GM12878 (cell line): ENCODE measurements at regions not wholly inside any gene's neighbourhood (a gene's known extent, or its start where the extent isn't known, plus 50 kb on each side); places are given as distances from the start of the nearest gene placed in this dataset.

Experiments used
- ATAC-seq: fragments of 200-7000 bp; cut with Tn5 transposase; 3 replicates; pipeline ENCODE4 v1.9.1; 2020; ENCODE audit warnings: mild to moderate bottlenecking, moderate library complexity
- BruUV-seq: library from RNA; stranded (reverse); fragments of 400-500 nt; replicated peaks from 2 replicates; lab custom pipeline; 2021; lab: Mats Ljungman, UMichigan
- CTCF ChIA-PET: fragments of 300-600 bp; sonication (Branson Sonifier 250); formaldehyde crosslinking; extraction: SDS; loops from one replicate; lab custom pipeline; 2021; ENCODE audit warnings: inconsistent platforms; lab: Yijun Ruan, JAX
- POLR2A ChIA-PET: fragments of 350-600 bp; formaldehyde crosslinking; extraction: SDS; loops from one replicate; lab custom pipeline; 2021; ENCODE audit warnings: inconsistent platforms; lab: Charles Lee
- RAD21 ChIA-PET: fragments of 300-600 bp; sonication (Branson Sonifier 250); formaldehyde crosslinking; loops from one replicate; lab custom pipeline; 2023; ENCODE audit warnings: antibody characterized with exemption; ENCODE audit not compliant: unreplicated experiment; lab: Charles Lee
- SMC1A ChIA-PET: fragments of 300-600 bp; sonication (Branson Sonifier 250); formaldehyde crosslinking; loops from one replicate; lab custom pipeline; 2023; ENCODE audit not compliant: unreplicated experiment, uncharacterized antibody; lab: Charles Lee
- DNase-seq: peaks from one replicate; pipeline ENCODE4 v3.0.0-alpha.2; 2011; ENCODE audit warnings: low read depth, low spot score
- FAIRE-seq: peaks from 3 replicates; lab custom pipeline; 2011; peaks lifted over from hg19 to GRCh38; lab: Jason Lieb, UNC
- H2AFZ ChIP-seq: 2 replicates; pipeline ENCODE4 v1.6.0; 2011; ENCODE audit warnings: low read depth, low read length, control low read depth; ENCODE audit not compliant: control insufficient read depth
- H3K27ac ChIP-seq: 2 replicates; pipeline ENCODE4 v1.5.1; 2011; ENCODE audit warnings: control low read depth; ENCODE audit not compliant: control insufficient read depth, insufficient read depth
- H3K27me3 ChIP-seq, 2 experiments: replicated peaks in 1 of 2; 2 replicates each; pipeline versions ENCODE4 v1.6.0 to v1.6.1; 2011; ENCODE audit warnings: low read length in 1 of 2; ENCODE audit not compliant: control insufficient read depth in 2 of 2, insufficient read depth in 2 of 2
- H3K36me3 ChIP-seq, 2 experiments: 2 replicates each; pipeline ENCODE4 v1.5.1; 2011; ENCODE audit warnings: low read length in 1 of 2; ENCODE audit not compliant: control insufficient read depth in 2 of 2, insufficient read depth in 2 of 2
- H3K4me1 ChIP-seq: 2 replicates; pipeline ENCODE4 v1.6.1; 2011; ENCODE audit warnings: mild to moderate bottlenecking, low read length, moderate library complexity, mixed read lengths; ENCODE audit not compliant: control insufficient read depth, insufficient read depth
- H3K4me2 ChIP-seq: 2 replicates; pipeline ENCODE4 v1.6.0; 2011; ENCODE audit warnings: control low read depth; ENCODE audit not compliant: control insufficient read depth, insufficient read depth
- H3K4me3 ChIP-seq: fragments of 200-600 bp; sonication (generic); 2 replicates; pipeline ENCODE4 v1.5.1; 2016
- H3K79me2 ChIP-seq: 2 replicates; pipeline ENCODE4 v1.6.0; 2011; ENCODE audit warnings: low read length; ENCODE audit not compliant: control insufficient read depth, insufficient read depth
- H3K9ac ChIP-seq: 2 replicates; pipeline ENCODE4 v1.8.0; 2011; ENCODE audit warnings: low read length, control low read depth, mixed read lengths; ENCODE audit not compliant: control insufficient read depth, insufficient read depth
- H3K9me3 ChIP-seq: replicated peaks from 3 replicates; pipeline ENCODE4 v1.5.1; 2011; ENCODE audit warnings: mild to moderate bottlenecking, low read length; ENCODE audit not compliant: control insufficient read depth, insufficient read depth
- H4K20me1 ChIP-seq: 2 replicates; pipeline ENCODE4 v1.6.0; 2011; ENCODE audit not compliant: control insufficient read depth, insufficient read depth
- BRCA1 ChIP-seq: IDR thresholded peaks from 2 replicates; pipeline ENCODE4 v1.6.1; 2011; ENCODE audit warnings: low read depth, low read length, improper control_type of control experiment
- CBX5 ChIP-seq: sonication (generic); IDR thresholded peaks from 2 replicates; pipeline ENCODE4 v1.6.1; 2016; ENCODE audit warnings: low read depth, moderate library complexity, mild to moderate bottlenecking, inconsistent platforms
- CHD2 ChIP-seq: IDR thresholded peaks from 2 replicates; pipeline ENCODE4 v1.6.1; 2011; ENCODE audit warnings: low read depth, low read length, improper control_type of control experiment, borderline replicate concordance
- DPF2 ChIP-seq: fragments of 450-650 bp; IDR thresholded peaks from 2 replicates; pipeline ENCODE4 v1.6.1; 2017; ENCODE audit warnings: mild to moderate bottlenecking
- KDM1A ChIP-seq: fragments of 200-600 bp; sonication (generic); IDR thresholded peaks from 2 replicates; pipeline ENCODE4 v1.6.1; 2016; ENCODE audit warnings: borderline replicate concordance
- MEF2B ChIP-seq: fragments of 450-650 bp; IDR thresholded peaks from 2 replicates; pipeline ENCODE4 v1.6.1; 2018; ENCODE audit warnings: mild to moderate bottlenecking, moderate library complexity; ENCODE audit not compliant: partially characterized antibody, poor library complexity, severe bottlenecking
- PAX5 ChIP-seq: IDR thresholded peaks from 2 replicates; pipeline ENCODE4 v1.6.1; 2011; ENCODE audit warnings: low read depth, low read length, borderline replicate concordance
- PKNOX1 ChIP-seq: fragments of 450-650 bp; IDR thresholded peaks from 2 replicates; pipeline ENCODE4 v1.6.1; 2016; ENCODE audit warnings: mild to moderate bottlenecking
- RBBP5 ChIP-seq: fragments of 200-600 bp; sonication (generic); conservative IDR thresholded peaks from 2 replicates; pipeline ENCODE4 v1.6.1; 2016
- SIX5 ChIP-seq: IDR thresholded peaks from 2 replicates; pipeline ENCODE4 v1.6.1; 2011; ENCODE audit warnings: mild to moderate bottlenecking, low read depth, low read length, moderate library complexity; ENCODE audit not compliant: severe bottlenecking
- SREBF1 ChIP-seq: IDR thresholded peaks from 2 replicates; pipeline ENCODE4 v1.6.1; 2012; ENCODE audit warnings: mild to moderate bottlenecking, low read length
- STAT1 ChIP-seq: fragments of 450-650 bp; conservative IDR thresholded peaks from 2 replicates; pipeline ENCODE4 v1.6.1; 2014; ENCODE audit warnings: antibody characterized with exemption, mild to moderate bottlenecking
- YY1 ChIP-seq: IDR thresholded peaks from 2 replicates; pipeline ENCODE4 v1.6.1; 2011; ENCODE audit warnings: low read depth, mild to moderate bottlenecking, low read length
- ZNF217 ChIP-seq: fragments of 450-650 bp; IDR thresholded peaks from 2 replicates; pipeline ENCODE4 v1.6.1; 2017; ENCODE audit warnings: antibody characterized with exemption, mild to moderate bottlenecking
- WGBS: methylation state at CpG from one replicate; pipeline ENCODE4 v1.1.6; 2016; ENCODE audit warnings: low lambda C conversion rate; ENCODE audit not compliant: insufficient replicate concordance, insufficient coverage; ENCODE audit errors: missing lambda C conversion rate; 5-methylcytosine and 5-hydroxymethylcytosine counted together
- in situ Hi-C: fragments of 300-500 bp; cut with MboI; formaldehyde crosslinking; loops from 9 replicates; pipeline ENCODE4 v1.14.3; 2018; ENCODE audit warnings: mixed read lengths
- intact Hi-C: fragments of 100-400 bp; cut with micrococcal nuclease; formaldehyde crosslinking; loops from one replicate; pipeline ENCODE4 v1.14.2; 2022; ENCODE audit not compliant: unreplicated experiment

DNA sequence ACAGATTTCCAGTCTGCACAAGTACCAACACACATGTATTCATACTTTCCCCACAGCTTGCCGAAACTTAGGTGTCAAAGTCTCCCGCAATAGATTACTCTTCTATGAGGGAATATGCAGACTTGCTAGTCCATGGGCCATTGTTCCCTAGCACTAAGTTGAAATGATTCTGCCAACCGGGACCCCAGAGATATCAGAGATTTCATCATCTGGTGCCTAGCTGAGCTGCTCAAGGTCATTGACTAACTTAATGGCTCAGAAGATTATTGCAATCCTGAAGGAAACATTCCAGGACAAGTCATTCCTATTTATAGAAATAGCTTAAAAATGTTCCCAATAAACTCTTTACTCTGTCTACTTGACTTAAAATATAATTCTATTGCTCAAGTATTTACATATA lies 202.6 kb downstream of the PIK3R1 start:
- ATAC-seq: no peak
- no peaks in the 10 kb centered on the region for H3K9me3 ChIP-seq
- FAIRE-seq: no peak
- peaks cover 3% of the 10 kb centered on the region for H3K4me1 ChIP-seq
- intact Hi-C loops: no loop called here
- in situ Hi-C loops: no loop called here
- 92% methylated on average over 3 of the region's 3 CpGs for WGBS
- ChIA-PET POLR2A (interaction anchor here (0.7 kb wide), 1 partner anchor 582 kb away, joined by 3 read pairs; no protein-coding TSS in a partner anchor), CTCF (no interaction called here), RAD21 (interaction anchor here (0.6 to 2.4 kb wide), 4 partner anchors 73 to 131 kb away, joined by 3 to 14 read pairs (median 6); no protein-coding TSS in a partner anchor), SMC1A (interaction anchor here (0.7 to 2.3 kb wide), 8 partner anchors 8 to 120 kb away, joined by 3 to 9 read pairs (median 6); no protein-coding TSS in a partner anchor)
- BruUV-seq: no TSS peak
- H3K27ac ChIP-seq: no peak overlapping the region
- TF ChIP-seq CHD2: no peak
- no peak for TF ChIP-seq ZNF217
- TF ChIP-seq RBBP5: no peak
- TF ChIP-seq BRCA1: no peak
- no peak for TF ChIP-seq SREBF1
- no peak for TF ChIP-seq PAX5
- TF ChIP-seq SIX5: no peak
- TF ChIP-seq YY1: no peak
- no peak for TF ChIP-seq DPF2
- TF ChIP-seq CBX5: no peak
- no peak for TF ChIP-seq MEF2B
- no peak for TF ChIP-seq PKNOX1
- TF ChIP-seq KDM1A: no peak
- no peak for TF ChIP-seq STAT1
- TF ChIP-seq, all 136 proteins: peak for 0
- no peak for DNase-seq
- H3K4me2 ChIP-seq: no peak overlapping the region
- H3K4me3 ChIP-seq: no peak overlapping the region
- H4K20me1 ChIP-seq: no peaks in the 10 kb centered on the region
- H3K79me2 ChIP-seq: no peaks in the 10 kb centered on the region
- H2AFZ ChIP-seq: no peak overlapping the region
- H3K36me3 ChIP-seq: no peaks in the 10 kb centered on the region
- no peaks in the 10 kb centered on the region for H3K27me3 ChIP-seq
- no peak overlapping the region for H3K9ac ChIP-seq
